Putamen (tissue), 1 donor: ENCODE measurements at regions not wholly inside any gene's neighbourhood (a gene's known extent, or its start where the extent isn't known, plus 50 kb on each side); places are given as distances from the start of the nearest gene placed in this dataset.

ENCODE experiments used
- DNase-seq: peaks from one replicate; pipeline ENCODE4 v3.0.0-alpha.2; 2016; ENCODE audit warnings: low spot score

GRCh38 chr12:90260136-90260535 lies 551.5 kb upstream of the ATP2B1 start:
- no peak for DNase-seq

GRCh38 chr12:90257927-90258624 lies 549.4 kb upstream of the ATP2B1 start:
- no peak for DNase-seq

- no peak for DNase-seq
These were observed 546.2 kb upstream of the ATP2B1 start for GRCh38 chr12:90254796-90255195.

GRCh38 chr12:90253674-90254181 lies 545.1 kb upstream of the ATP2B1 start:
- DNase-seq, result peak; percentile 50

GRCh38 chr12:90253136-90253535 lies 544.5 kb upstream of the ATP2B1 start:
- no peak for DNase-seq

- no peak for DNase-seq
These were observed 542.1 kb upstream of the ATP2B1 start for GRCh38 chr12:90250766-90251165.

DNA sequence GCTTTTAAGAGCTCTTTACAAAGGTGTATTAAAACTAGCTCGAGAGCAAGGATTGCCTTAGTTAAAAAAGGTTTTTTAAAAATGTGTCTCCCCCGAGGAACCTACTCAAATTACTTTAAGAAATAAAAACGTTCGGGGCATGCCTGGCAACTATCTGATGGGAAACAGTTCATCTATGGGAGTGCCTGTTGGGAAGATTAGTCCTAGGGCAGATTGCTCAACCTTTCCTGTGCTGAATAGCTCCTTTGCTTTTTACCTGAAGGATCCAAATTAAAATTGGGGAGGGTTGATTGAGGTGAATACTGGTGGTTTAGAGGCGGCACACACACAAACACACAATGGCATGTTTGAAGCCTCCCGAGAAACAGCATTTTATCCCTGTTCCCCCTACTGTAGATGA lies 541.4 kb upstream of the ATP2B1 start:
- DNase-seq, result no peak

DNA sequence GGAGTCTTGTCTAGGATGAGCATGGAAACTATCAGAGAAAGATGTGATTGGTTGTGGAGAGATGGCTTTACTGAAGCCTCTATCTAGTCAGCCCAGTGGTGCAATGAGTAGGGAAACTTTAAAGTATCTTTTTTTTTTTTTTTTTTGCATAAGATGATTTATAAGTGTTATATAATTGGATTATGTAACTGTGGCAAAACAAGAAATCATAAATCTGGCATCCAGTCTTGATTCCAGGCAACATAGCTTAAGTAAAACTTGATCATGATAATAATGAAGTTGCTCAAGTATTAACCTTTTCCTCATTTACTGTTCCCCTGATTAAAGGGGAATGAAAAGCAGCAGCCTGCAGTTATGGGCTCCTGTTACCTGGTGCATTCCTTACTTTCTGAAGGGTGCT lies 538.0 kb upstream of the ATP2B1 start:
- DNase-seq, result no peak

DNA sequence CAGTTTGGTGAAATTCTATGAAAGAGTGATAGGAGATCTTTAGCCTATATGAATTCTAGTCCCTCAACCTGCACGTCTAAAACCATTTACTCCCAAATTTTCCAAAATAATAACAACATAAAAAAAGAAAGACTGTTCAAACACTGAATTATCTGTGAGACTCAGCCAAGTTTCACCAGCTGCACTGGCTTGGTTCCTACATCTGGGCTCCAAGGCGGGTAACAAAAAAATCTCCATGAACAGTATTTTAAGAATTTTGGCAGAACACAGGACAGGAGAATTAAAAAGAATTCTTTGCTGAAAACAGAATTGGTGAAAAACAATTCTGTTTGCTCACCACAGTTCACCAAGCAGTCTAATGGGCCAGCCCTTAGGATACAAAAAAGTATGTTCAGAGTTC lies 536.8 kb upstream of the ATP2B1 start:
- peak; percentile 26 for DNase-seq

- DNase-seq, result no peak
These were observed 535.6 kb upstream of the ATP2B1 start for GRCh38 chr12:90244232-90244631.

DNA sequence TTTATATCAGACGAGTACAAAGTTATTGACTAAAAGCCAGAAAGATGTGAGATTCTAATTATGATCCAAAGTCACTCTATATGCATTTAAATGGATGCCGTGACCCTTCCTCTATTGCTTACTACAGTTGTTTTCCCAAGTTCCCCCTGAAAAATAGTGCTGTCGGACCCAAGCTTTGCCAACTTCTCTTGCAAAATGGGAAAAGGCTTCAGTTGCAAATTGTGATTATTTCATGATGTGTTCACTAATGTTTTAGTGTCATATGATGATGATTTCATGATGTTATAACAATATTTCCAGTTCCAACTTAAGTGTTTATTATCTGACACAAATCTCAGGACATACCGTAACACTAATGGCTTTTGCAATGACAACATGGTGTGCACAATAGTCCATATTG lies 534.6 kb upstream of the ATP2B1 start:
- no peak for DNase-seq

DNA sequence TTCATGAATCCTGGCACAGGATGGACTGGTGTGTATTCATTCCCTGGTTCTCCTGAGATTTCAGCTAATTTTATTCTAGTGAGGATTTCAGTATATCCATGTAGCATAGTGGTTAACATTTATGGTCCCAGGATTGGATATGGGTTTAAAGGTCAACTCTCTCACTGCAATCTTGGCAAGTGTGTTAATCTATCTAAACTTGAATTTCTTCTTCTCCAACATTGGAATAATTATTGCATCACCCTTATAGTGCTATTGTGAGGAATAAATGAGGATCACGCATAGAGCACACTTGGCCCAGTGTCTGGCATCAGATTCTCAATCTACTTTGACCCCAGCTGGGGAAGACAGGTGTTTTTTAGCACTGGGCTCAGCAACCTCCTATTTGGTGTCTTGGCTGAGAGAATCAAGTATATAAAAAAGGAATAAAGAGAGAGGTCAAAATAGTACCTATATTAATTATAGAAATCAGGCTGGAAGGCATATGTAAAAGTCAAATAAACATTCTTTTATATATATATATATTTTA lies 531.2 kb upstream of the ATP2B1 start:
- DNase-seq, result no peak

DNA sequence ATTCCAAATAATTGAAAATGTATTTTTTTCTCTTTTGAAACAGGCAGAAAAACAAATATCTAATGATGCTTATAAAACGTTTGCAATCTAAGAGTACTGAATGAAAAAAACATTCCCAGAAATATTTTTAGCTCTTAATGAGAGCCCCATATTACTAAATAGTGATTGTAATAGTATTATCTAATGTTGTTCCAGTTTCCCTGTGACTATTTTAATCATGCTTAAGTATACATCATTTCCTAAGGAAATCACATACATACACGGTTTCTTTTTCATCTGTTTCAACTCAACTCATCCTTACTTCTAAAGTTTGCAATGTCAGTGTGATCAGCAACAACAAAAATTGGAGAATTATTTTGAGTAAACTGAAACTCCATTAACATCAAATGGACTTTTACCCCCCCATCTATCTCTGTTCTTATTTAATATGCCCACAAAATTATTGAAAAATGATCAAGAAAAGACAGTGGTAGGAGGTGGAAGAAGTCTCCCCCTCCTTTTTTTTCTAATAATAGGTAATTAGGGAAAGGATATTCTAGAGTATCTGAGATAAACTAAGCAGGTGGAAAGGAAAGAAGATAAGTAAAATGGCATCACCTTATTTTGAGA lies 530.1 kb upstream of the ATP2B1 start:
- DNase-seq, result no peak

DNA sequence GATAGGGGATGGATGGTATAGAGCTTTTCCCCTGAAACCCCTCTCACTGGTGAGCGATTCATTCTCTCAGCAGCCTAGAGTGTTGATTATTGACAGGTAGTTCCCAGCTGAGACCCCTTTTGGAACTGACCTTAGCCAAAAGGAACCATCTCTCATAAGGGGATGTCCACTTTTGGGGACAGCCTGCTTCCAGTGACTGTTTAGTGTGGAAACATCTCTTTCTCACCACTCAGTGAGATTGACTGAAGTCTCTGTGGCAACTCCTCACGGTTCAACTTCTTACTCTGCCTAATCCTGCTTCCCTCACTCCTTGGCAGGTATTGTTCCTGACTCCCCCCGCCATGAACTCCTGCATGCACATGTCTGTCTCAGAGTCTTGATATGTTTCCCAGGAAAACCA lies 529.2 kb upstream of the ATP2B1 start:
- no peak for DNase-seq

GRCh38 chr12:90235642-90236041 lies 527.0 kb upstream of the ATP2B1 start:
- no peak for DNase-seq

DNA sequence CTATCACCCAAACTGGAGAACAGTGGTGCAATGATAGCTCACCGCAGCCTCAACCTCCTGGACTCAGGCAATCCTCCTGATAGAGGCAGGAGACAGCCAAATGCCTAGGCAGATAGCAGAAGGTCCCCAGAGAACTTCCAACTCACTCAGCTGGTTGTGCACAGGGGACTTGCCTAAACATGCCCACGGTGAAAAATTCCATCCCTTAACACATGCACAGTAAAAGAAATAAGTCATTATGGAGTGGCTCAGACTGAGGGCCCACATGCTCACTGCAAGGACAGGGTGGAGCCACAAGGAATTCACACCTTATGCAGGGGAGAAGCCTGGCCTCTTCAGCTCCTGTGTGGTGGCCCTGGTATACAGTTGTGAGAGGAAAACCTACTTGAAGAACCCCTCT lies 525.8 kb upstream of the ATP2B1 start:
- no peak for DNase-seq

GRCh38 chr12:90233168-90234100 lies 524.8 kb upstream of the ATP2B1 start:
- DNase-seq, result no peak

- DNase-seq, result no peak
These were observed 521.0 kb upstream of the ATP2B1 start for GRCh38 chr12:90229407-90230170.

- DNase-seq, result no peak
These were observed 517.6 kb upstream of the ATP2B1 start for GRCh38 chr12:90226211-90226610.

DNA sequence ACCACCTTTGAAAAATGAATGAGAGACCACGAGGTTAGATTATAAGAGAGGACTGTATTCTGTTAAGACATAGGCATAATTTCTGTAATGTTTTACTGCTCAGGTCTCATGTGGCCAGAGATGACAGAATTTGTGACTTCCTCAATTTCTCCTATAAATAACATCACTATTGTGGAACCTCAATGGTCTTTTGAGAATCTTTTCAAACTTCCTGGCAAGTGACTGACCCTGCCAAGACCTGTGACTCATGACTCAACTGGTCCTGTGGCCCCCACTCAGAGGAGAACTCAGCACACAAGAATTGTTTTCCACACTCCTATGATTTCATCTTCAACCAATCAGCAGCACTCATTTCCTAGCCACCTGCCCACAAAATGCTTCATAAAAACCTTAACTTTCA lies 508.2 kb upstream of the ATP2B1 start:
- no peak for DNase-seq

GRCh38 chr12:90216020-90216552 lies 507.4 kb upstream of the ATP2B1 start:
- DNase-seq, result no peak
